NCI-H526 (cell line): ENCODE measurements at regions not wholly inside any gene's neighbourhood (a gene's known extent, or its start where the extent isn't known, plus 50 kb on each side); places are given as distances from the start of the nearest gene placed in this dataset.
"Not testable (repeated sequence)": the region's sequence is repeated elsewhere in the genome, so short reads cannot be mapped to it uniquely, and the experiment has no call there.

Experiments used
- DNase-seq, 2 experiments: peaks; one replicate each; lab custom pipeline; 2025; lab: John Stamatoyannopoulos, UW

DNA sequence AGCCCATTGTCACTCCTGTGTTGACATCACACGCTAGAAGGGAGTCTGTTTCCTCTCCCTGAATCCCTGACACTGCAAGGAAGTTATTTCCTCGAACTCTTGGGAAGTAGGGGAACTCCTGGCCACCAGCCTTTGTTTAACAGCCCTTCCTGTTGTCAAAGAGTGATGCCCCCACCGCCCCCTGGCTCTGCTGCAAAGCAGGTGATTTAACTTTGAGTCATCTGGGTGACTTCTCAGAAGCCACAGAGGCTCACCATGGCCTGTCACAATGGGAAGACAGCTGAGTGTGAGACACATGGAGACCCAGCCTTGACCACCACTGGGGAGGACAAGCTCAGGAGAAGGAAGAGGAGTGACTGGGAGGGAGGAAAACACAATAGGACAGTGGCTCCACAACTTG lies 182.8 kb downstream of the PSMG1 start:
- DNase-seq: no peak

DNA sequence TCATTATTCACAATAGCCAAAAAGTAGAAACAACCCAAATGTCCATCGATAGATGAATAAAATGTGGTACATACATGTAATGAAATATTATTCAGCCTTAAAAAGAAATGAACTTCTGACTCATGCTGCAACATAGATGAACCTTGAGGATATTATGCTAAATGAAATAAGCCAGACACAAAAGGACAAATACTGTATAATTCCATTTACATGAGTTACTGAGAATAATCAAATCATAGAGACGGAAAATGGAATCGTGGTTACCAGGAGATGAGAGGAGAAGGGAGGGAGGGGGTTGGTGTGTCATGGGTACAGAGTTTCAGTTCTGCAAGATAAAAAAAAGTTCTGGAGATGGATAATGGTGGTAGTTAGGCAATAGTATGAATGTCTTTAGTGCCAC lies 184.1 kb downstream of the PSMG1 start:
- DNase-seq: no peak

DNA sequence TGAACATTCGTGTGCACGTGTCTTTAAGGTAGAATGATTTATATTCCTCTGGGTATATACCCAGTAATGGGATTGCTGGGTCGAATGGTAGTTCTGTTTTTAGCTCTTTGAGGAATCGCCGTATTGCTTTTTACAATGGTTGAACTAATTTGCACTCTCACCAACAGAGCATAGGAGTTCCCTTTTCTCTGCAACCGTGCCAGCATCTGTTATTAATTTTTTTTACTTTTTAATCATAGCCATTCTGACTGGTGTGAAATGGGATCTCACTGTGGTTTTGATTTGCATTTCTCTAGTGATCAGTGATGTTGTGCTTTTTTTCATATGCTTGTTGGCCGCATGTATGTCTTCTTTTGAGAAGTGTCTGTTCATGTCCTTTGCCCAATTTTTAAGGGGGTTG lies 185.0 kb downstream of the PSMG1 start:
- DNase-seq: not testable (repeated sequence)

DNA sequence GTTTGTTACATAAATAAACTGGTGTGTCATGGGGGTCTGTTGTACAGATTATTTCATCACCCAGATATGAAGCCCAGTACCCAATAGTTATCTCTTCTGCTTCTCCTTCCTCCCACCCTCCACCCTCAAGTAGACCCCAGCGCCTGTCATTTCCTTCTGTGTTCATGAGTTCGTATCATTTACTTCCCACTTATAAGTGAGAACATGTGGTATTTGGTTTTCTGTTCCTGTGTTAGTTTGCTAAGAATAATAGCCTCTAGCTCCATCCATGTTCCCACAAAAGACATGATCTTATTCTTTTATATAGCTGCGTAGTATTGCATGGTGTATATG lies 185.4 kb downstream of the PSMG1 start:
- not testable (repeated sequence) for DNase-seq

DNA sequence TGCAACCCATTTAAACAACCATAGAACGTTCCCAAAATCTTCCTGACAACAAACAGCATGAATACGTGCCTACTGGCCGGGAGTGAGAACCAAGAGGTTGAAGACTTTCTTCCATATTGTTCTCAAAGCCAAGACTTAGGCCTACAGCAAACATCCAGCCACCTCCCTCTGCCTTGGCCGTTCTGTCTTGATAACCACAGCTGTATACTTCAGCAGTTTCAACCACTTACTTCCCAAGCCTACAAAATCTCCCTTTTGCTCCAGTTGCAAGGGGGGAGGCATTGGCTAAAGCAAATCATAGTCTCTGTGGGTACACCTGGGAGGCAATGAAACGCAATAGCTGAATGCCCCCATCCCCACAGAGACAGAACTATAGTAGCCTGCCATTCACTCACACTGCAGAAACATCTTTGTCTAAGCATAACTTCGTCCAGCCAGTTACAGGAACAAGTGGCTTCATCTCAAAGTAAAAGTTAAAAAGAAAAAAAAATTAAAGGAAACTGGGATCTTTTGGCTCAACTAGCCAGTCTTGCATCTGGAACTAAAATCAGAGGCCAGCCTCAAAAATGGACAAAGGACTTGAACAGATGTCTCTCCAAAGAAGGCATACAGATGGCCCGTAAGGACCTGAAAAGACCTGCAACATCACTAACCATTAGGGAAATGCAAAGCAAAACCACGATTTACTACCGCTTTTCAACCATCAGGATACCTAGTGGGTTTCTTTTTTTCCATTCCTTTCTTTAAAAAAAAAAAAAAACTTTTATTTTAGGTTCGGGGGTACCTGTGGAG lies 186.0 kb downstream of the PSMG1 start:
- DNase-seq: no peak

DNA sequence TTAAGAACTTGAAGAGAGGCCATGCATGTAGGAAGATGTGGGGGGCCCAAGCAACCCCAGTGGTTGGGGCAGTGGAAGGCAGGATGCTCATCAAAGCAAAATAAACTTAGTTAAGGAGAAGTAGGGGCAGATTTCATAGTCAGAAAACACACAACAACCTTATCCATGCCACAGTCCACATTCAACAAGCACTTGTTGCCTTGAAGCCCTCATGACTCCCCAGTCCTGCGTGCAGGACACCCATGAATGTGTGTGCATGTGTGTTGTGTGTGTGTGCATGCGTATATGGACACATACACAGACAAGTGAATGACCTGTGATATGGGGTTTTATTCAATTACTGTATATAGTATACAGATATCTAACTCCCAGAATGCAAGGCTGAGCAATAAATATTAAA lies 186.9 kb downstream of the PSMG1 start:
- no peak for DNase-seq

- no peak for DNase-seq
Measured at GRCh38 chr21:38995731-38996130, 187.5 kb downstream of the PSMG1 start.

GRCh38 chr21:38995071-38995669 lies 188.1 kb downstream of the PSMG1 start:
- no peak for DNase-seq

GRCh38 chr21:38994042-38994441 lies 188.3 kb downstream of the ETS2 start:
- no peak for DNase-seq

DNA sequence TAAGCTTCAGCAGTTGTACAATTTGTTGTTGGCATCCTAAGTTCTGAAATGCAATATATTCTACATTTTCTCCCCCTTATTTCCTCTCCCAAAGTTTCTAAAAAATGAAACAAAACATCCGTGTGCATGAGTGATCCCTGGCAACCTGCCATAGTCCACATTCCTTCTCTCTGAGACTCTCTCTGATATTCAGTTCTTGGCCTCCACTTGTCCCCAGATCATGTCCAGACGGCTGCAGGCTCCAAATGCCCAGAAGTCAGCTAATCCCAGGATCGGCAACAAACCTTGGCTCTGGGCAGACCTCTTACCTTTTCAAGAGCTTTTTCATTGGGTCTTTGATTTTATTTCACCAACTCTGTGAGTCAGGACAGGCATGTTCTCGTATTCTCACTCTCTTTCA lies 187.8 kb downstream of the ETS2 start:
- DNase-seq: no peak

DNA sequence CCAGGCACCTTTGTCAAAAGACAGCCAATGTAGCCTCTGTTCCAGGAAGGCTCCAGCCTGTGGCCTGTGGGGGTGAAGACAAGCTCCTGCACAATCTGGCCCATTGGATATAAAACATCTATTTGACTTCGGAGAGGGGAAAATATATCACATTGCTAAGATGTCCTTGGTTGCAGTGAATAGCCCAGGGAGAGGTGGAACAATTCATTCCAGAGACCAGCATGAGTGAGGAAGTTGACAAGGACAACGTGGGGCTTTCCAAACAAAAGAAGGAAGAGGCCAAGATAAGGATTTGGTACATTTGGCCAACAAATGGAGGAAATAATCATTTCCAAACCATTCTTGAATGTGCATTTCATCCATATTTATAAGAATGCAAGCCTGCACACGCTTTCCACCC lies 187.0 kb downstream of the ETS2 start:
- no peak for DNase-seq

DNA sequence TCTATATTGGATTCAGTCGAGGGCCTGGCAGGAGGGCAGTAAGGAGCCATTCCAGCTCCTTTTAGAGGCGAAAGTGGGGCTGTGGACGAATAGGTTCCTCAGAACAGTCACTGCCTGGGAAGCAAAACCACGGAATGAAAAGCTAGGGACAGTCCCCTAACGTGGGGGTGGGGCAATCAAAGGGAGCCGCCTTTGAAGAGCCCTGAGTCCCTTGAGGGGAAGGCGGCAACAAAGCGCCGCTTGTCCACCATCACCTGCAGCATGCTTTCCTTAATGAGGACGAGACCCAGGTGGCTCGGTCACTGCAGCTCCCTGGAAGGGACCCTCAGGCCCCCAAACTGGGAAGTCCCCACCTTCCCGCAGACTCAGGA lies 184.7 kb downstream of the ETS2 start:
- DNase-seq: peak in 1 of 2 experiments; percentile 39

- DNase-seq: peak in 1 of 2 experiments; percentile 50
Measured at GRCh38 chr21:38989745-38990423, 184.2 kb downstream of the ETS2 start.

- no peak for DNase-seq
Measured at GRCh38 chr21:38989379-38989744, 183.6 kb downstream of the ETS2 start.

GRCh38 chr21:38988509-38989378 lies 183.0 kb downstream of the ETS2 start:
- peak in 1 of 2 experiments; percentile 24 for DNase-seq

GRCh38 chr21:38987633-38988508 lies 182.1 kb downstream of the ETS2 start:
- no peak for DNase-seq

DNA sequence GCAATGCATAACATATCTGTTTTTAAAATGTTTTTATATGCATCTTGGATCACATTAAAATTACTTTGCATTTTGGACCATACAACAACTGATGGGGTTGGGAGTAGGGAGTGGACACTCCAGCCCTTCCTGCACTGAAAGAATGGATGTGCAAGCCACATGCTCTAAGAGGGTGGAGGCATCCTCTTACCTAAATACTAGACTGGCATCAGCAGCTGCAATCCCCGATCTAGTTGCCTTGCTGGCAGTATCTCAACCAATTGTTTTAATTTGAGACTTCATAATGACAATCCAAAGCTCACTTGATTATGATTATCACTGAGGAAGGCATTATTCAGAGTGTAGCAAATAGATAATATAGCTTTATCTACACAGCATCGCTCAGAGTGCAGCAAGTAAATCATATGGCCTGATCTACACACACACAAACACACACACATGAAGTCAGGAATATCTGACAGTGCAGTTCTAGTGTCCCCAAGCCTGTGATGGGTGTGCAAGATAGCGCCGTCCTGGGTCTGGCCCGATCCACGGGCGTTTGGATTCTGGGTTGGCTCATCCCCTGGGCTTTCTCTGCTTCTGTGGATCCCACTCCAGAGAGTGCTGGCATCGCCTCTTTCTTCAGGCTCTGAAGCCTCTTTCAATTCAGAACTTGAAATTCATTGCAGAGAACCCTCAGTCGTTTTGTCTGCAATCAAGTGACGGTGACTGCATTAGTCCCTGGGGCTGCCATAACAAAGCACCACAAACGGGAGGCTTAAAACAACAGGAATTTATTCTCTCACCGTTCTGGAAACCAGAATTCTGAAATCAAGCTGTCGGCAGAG lies 181.3 kb downstream of the ETS2 start:
- no peak for DNase-seq

- DNase-seq: no peak
Measured at GRCh38 chr21:38986406-38986805, 180.7 kb downstream of the ETS2 start.

- peak; percentile 63 to 78 for DNase-seq
Measured at GRCh38 chr21:38985568-38986378, 180.0 kb downstream of the ETS2 start.
